ENCODE measurements at regions not wholly inside any gene's neighbourhood (a gene's known extent, or its start where the extent isn't known, plus 50 kb on each side); places are given as distances from the start of the nearest gene placed in this dataset.
A peak's percentile ranks its signal among the peaks of the same experiment; 100 is the strongest.

DNA sequence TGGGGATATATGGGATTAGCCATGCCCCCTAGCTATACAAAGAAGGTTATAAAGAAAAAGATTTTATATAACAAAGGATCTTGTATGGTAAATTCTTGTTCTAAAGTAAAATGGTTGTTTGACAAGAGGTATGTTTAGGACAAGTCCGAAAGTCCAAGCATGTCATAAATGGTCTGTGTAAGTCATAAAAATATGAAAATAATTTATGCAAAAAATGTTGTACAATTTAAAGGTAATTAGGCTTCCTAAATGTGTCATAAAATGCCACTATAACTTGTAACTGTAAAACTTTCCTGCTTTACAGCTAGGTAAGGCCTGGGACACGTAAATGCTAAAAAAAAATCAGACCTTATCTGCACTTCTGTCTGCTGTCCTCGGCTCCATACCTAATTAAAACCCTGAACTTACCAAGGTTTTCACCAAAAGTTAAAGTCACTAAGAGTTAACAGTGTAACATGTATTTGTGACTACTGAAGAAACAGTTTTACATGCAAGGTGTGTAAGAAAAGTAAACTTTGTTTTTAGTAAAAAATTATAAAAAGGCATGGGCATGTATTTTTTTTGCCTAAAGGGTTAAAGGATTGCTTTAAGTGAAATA is 110.0 kb upstream of the RESF1 start:
- H3K9me3 ChIP-seq (ENCODE audit: insufficient read depth in 2 of 2, low read depth in 1 of 2, low read length in 1 of 2): peaks cover 32 to 49% of the 10 kb centered on the region in 2 experiments
- H3K4me3 ChIP-seq (ENCODE audit: extremely low read depth in 1 of 4, insufficient read depth in 2 of 4, low read depth in 3 of 4, low read length in 4 of 4): peak overlapping the region in 1 of 4 experiments; percentile 17; a peak in 1 of 8 replicates
- H3K4me2 ChIP-seq (ENCODE audit: insufficient read depth in 1 of 2, low read depth in 2 of 2, low read length in 2 of 2): no peak overlapping the region
- no peak overlapping the region for H3K56ac ChIP-seq (replicated peaks; ENCODE audit: insufficient read length, low read depth, low read length)
- no peak overlapping the region for H3K14ac ChIP-seq (ENCODE audit: insufficient read length)
- H4K20me1 ChIP-seq (replicated peaks in 1 of 2; ENCODE audit: control insufficient read depth in 1 of 2, insufficient read depth in 2 of 2, low read length in 2 of 2): no peaks in the 10 kb centered on the region
- H3K23ac ChIP-seq (ENCODE audit: insufficient read length): no peak overlapping the region
- H3K79me2 ChIP-seq (ENCODE audit: control insufficient read depth in 1 of 2, insufficient read depth in 2 of 2, low read length in 2 of 2): no peaks in the 10 kb centered on the region
- H2BK15ac ChIP-seq (ENCODE audit: low read length): no peak overlapping the region
- H2BK120ac ChIP-seq (replicated peaks; ENCODE audit: low read depth, low read length): no peak overlapping the region
- no peak overlapping the region for H2AFZ ChIP-seq (ENCODE audit: low read length)
- ChIA-PET CTCF (ENCODE audit: partially characterized antibody) (no interaction called here), POLR2A (ENCODE audit: partially characterized antibody) (interaction anchor here (0.6 to 1.2 kb wide), 2 partner anchors 9 to 437 kb away, joined by 3 read pairs; no protein-coding TSS in a partner anchor)
- FAIRE-seq: no peak
- H3K79me1 ChIP-seq (ENCODE audit: low read depth, low read length): no peaks in the 10 kb centered on the region
- H3K36me3 ChIP-seq (ENCODE audit: control insufficient read depth in 2 of 4, insufficient read depth in 4 of 4, low read length in 3 of 4): no peaks in the 10 kb centered on the region
- H3K9ac ChIP-seq (replicated peaks in 1 of 4; ENCODE audit: extremely low read depth in 1 of 4, low read depth in 3 of 4, low read length in 3 of 4): no peak overlapping the region
- TF ChIP-seq KDM1A (IDR thresholded peaks at IDR 0.05; ENCODE audit: borderline replicate concordance, low read length) (0 out of 2 replicates have a peak, but pooled peaks have one; percentile 19), SP4 (IDR thresholded peaks at IDR 0.05; ENCODE audit: low read length) (no peak)
- H3K18ac ChIP-seq (ENCODE audit: extremely low read depth, low read length): no peak overlapping the region
- no peaks in the 10 kb centered on the region for H3K4me1 ChIP-seq (replicated peaks in 1 of 4; ENCODE audit: control insufficient read depth in 3 of 4, insufficient read depth in 4 of 4, low read length in 3 of 4)
- 69% methylated on average over 3 of the region's 3 CpGs; no CpG with 5 or more reads in 1 of the 2 experiments for WGBS, 2 experiments (ENCODE audit: extremely low coverage in 1 of 2, insufficient coverage in 1 of 2, insufficient read length in 1 of 2, insufficient replicate concordance in 2 of 2, low coverage in 1 of 2, low lambda C conversion rate in 2 of 2, missing lambda C conversion rate in 1 of 2)
- no peak overlapping the region for H2BK20ac ChIP-seq (ENCODE audit: low read length)
- no peaks in the 10 kb centered on the region for H3K23me2 ChIP-seq (ENCODE audit: low read depth, low read length)
- no peak overlapping the region for H2BK12ac ChIP-seq (ENCODE audit: low read depth, low read length)
- DNase-seq (ENCODE audit: low read depth in 1 of 2, low spot score in 2 of 2): no peak
- no peak overlapping the region for H4K5ac ChIP-seq (ENCODE audit: insufficient read length, low read depth, low read length)
- no peak overlapping the region for H2BK5ac ChIP-seq (ENCODE audit: low read depth, low read length)
- no peak overlapping the region for H3K4ac ChIP-seq (replicated peaks; ENCODE audit: insufficient read length, low read depth, low read length)
- H4K91ac ChIP-seq (replicated peaks; ENCODE audit: insufficient read length, low read length): no peak overlapping the region
- H3K27me3 ChIP-seq (replicated peaks in 1 of 4; ENCODE audit: control insufficient read depth in 3 of 4, extremely low read depth in 1 of 4, insufficient read depth in 3 of 4, low read length in 3 of 4): no peaks in the 10 kb centered on the region
- H4K8ac ChIP-seq (ENCODE audit: extremely low read depth, insufficient read depth, low read length): no peak overlapping the region
- H3K27ac ChIP-seq (ENCODE audit: low read depth, low read length): no peak overlapping the region
- H2AK5ac ChIP-seq (ENCODE audit: low read depth, low read length): no peak overlapping the region

Data from H1 (cell line).